ENCODE measurements at regions not wholly inside any gene's neighbourhood (a gene's known extent, or its start where the extent isn't known, plus 50 kb on each side); places are given as distances from the start of the nearest gene placed in this dataset.
"Not testable (repeated sequence)": the region's sequence is repeated elsewhere in the genome, so short reads cannot be mapped to it uniquely, and the experiment has no call there.

DNA sequence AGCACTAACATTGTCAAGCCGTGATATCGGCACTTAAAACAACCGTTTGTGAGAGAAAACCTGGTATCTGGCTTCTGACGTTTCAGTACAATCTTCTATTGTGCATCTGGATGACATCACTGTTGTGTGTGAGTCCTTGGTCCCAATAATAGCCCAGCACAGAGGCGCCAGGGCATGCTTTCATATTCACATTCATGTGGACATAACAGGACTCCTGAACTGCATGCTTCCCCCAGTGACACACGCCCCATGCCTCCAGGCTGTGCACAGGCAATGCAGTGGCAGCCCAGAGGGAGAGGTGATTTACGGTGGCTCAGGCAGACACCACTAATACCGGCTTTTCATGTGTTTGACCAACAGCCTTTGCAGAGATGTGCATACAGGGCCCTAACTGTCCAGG lies 58.1 kb downstream of the MRPL57 start:
- no peak for DNase-seq (ENCODE audit: low read depth)
- TF ChIP-seq, protein P1, sequence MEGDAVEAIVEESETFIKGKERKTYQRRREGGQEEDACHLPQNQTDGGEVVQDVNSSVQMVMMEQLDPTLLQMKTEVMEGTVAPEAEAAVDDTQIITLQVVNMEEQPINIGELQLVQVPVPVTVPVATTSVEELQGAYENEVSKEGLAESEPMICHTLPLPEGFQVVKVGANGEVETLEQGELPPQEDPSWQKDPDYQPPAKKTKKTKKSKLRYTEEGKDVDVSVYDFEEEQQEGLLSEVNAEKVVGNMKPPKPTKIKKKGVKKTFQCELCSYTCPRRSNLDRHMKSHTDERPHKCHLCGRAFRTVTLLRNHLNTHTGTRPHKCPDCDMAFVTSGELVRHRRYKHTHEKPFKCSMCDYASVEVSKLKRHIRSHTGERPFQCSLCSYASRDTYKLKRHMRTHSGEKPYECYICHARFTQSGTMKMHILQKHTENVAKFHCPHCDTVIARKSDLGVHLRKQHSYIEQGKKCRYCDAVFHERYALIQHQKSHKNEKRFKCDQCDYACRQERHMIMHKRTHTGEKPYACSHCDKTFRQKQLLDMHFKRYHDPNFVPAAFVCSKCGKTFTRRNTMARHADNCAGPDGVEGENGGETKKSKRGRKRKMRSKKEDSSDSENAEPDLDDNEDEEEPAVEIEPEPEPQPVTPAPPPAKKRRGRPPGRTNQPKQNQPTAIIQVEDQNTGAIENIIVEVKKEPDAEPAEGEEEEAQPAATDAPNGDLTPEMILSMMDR (IDR thresholded peaks at IDR 0.05; ENCODE audit: control insufficient read depth, extremely low read depth, insufficient read depth) = no peak
- H3K4me3 ChIP-seq (ENCODE audit: low read depth, low read length) = no peak overlapping the region

DNA sequence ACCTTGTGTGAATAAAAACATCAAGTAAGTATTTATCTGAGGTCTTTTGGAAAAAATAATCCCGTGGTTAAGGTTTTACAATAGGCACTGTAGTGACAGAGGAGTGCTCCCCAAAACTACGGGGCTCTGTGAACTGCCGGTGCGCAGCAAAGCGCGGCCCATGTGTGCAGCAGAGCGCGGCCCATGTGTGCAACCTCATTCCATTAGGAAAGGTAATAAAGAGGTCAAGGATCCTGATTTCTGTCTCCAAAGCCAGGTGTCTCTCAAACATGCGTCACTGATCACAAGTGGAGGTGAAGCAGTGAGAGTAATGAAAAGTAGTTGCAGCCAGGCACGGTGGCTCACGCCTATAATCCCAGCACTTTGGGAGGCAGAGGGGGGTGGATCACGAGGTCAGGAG lies 58.7 kb downstream of the MRPL57 start:
- DNase-seq (ENCODE audit: low read depth) = no peak
- H3K4me3 ChIP-seq (ENCODE audit: low read depth, low read length) = no peak overlapping the region
- TF ChIP-seq, protein P1 (IDR thresholded peaks at IDR 0.05; ENCODE audit: control insufficient read depth, extremely low read depth, insufficient read depth) = no peak

DNA sequence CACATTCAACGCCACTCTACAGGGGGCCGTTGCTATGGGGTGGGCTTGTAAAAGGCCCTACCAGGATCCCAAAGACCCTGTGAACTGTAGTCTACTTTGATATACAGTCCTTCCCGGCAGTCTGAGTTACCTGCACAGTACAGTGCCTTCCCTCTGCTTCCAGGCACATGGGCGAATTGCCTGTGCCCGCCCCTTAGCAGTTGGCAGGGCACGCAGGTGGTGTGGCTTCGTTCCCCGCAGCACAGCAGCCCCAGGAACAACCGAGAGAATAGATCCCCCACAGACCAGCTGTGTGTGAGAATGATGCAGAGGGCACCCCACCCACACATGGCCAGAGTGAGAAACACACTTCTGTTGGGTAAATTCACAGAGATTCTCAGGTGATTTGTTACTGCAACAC lies 60.6 kb downstream of the MRPL57 start:
- DNase-seq (ENCODE audit: low read depth) = no peak
- TF ChIP-seq, protein P1 (IDR thresholded peaks at IDR 0.05; ENCODE audit: control insufficient read depth, extremely low read depth, insufficient read depth) = no peak
- no peak overlapping the region for H3K4me3 ChIP-seq (ENCODE audit: low read depth, low read length)

DNA sequence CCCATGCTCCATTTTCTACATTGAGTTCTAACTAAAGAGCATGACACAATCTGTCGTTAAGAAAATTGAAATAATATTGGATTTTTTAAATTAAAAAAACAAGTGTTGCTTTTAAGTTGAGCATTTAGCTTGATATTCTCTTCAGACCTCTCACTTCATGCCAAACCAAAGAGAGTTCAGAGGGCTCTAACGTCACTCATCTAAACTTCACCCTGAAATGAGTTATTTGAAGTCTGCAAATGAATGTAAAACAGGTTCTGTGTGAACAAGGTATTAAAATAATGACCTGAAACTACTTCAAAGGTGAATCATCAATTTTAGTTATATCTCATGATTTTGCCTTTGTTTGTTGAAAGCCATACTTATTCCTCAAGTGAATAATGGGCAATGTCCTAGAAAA lies 61.8 kb downstream of the MRPL57 start:
- TF ChIP-seq, protein P1 (IDR thresholded peaks at IDR 0.05; ENCODE audit: control insufficient read depth, extremely low read depth, insufficient read depth) = no peak
- H3K4me3 ChIP-seq (ENCODE audit: low read depth, low read length) = no peak overlapping the region
- no peak for DNase-seq (ENCODE audit: low read depth)

DNA sequence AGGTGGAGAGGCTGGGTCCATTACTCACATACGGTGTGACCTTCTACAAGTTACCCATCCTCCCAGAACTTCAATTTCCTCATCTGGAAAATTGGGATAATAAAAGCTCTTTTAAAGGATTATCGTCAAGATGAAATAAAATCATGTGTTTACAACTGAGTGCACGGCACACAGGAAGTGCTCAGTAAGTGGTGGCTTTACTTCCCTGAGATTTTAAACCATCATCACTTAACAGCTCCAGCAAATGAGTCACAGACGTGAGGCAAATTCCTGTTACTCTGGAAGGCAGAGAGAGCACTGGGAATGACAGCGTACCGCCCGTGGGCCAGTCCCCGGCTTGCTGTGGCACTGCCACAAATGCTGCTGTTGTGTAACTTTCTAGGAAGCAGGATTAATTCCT lies 64.1 kb downstream of the MRPL57 start:
- DNase-seq (ENCODE audit: low read depth) = no peak
- TF ChIP-seq, protein P1 (IDR thresholded peaks at IDR 0.05; ENCODE audit: control insufficient read depth, extremely low read depth, insufficient read depth) = no peak
- no peak overlapping the region for H3K4me3 ChIP-seq (ENCODE audit: low read depth, low read length)

DNA sequence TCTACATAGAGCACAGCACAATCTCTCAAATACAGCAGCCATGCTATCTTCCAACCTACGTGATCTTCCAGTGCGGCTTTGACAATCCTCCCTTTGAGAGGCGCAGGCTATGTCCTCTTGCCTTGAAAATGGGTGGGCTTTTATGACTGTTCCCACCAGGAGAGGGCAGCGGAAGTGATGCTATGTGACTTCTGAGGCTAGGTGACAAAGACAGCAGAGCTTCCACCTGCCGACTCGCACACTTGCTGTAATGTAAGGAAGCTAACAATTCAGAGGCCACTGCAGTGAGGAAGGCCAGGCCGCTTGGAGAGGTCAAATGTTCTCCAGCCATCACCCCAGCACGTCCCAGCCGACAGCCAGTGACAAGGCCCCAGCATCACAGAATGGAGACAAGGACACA lies 65.8 kb downstream of the MRPL57 start:
- H3K4me3 ChIP-seq (ENCODE audit: low read depth, low read length) = no peak overlapping the region
- TF ChIP-seq, protein P1 (IDR thresholded peaks at IDR 0.05; ENCODE audit: control insufficient read depth, extremely low read depth, insufficient read depth) = no peak
- no peak for DNase-seq (ENCODE audit: low read depth)

DNA sequence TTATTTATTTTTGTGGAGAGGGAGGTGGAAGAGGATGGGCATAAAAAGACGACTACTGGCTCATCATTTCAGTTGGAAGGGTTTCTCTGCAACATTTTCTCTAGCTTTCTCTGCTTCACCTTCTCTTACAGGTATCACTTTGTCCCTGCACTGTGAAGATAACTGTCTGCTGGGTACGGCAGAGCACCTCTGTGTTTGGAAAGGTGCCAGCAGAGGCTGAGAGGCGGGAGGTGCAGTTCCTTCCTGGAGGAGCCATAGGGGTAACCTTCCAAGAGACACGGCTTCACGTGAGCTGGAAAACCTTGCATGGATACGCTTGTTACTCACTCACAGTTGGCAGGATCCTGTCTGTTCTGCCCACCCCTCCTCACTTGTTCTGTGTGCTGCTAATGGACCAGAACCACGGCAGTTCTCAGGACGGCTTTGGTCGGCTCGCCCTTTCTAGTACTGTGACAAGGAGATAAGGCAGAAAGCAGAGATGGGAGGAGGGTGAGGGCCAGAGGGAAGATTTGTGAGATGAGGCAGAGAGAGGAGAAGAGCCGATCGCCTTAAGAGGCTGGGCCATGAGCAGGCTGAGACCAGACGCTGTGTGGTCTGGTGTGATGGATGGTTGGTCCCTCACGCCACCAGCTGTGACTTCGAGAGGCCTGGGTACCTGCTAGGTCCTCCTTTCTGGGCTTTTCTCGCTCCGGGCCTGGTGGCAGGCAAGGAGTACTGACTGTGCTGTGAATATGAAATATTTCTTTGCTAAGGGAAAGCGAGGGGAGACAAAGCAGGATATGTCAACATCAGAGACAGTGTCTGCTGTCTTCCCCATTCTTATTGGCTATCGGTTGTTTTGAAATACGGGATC lies 66.8 kb downstream of the MRPL57 start:
- no peak overlapping the region for H3K4me3 ChIP-seq (ENCODE audit: low read depth, low read length)
- TF ChIP-seq, protein P1 (IDR thresholded peaks at IDR 0.05; ENCODE audit: control insufficient read depth, extremely low read depth, insufficient read depth) = no peak
- DNase-seq (ENCODE audit: low read depth) = no peak

DNA sequence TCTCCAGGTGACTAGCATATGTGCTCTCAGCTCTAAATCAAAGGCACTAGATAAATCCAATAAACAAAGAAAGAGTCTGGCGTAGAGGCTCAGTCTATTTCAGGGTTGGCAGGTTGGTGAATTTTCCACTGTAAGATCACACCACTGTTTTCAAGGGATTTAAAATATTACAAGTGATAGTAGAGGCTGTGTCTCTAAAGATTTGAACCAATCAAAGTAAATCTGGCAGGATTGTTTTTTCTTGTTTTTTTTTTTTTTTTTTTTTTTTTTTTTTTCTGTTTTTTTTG lies 67.4 kb downstream of the MRPL57 start:
- H3K4me3 ChIP-seq (ENCODE audit: low read depth, low read length); DNase-seq (ENCODE audit: low read depth): not testable (repeated sequence)
